Activated T-cell treated with anti-CD3 and anti-CD28 coated beads for 48 hours (primary cell): ENCODE measurements at regions not wholly inside any gene's neighbourhood (a gene's known extent, or its start where the extent isn't known, plus 50 kb on each side); places are given as distances from the start of the nearest gene placed in this dataset.

ENCODE experiments used
- DNase-seq: peaks from one replicate; pipeline ENCODE4 v3.0.0-alpha.2; 2020; ENCODE audit warnings: low read depth

DNA sequence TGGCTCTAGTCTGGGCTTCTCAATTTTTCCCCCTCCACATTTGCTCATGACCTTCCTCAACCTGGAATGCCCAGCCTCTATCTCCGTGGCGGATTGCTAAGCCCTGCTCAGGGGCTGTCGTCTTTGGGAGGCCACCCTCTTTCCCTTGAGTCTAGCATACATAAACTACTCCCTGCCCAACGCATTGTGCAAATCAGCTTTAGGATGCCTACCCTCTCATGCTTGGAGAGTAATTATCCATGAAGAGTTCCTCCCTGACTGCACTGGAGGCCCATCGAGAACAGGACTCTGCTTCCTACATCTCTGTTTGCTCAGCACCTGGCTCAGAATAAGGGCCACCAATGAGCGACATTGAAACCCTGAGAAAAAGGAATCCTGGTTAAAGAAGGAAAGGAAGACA, 53.7 kb upstream of the NPAS2 start:
- DNase-seq, result no peak

GRCh38 chr2:100766806-100767205, 53.1 kb upstream of the NPAS2 start:
- DNase-seq, result no peak

DNA sequence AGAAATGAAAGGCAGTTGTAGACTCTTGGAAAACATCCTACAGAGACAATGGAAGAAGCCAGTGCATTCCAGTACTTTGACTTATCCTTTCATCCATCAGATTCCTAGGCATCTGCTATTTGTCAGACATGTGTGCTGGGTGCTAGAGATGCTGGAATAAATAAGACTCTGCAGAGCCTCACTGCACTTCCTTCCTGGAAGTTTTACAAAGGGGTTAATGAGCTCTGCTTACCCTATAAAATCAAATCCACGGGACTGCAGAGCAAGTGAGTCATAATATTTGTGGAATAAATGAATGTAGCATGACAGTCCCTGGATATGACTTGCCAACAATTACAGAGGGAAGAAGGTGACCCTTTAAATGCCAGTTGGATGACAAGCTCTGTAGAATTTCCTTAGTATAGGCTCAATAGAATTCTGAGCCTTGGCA, 52.7 kb upstream of the NPAS2 start:
- DNase-seq, result no peak

DNA sequence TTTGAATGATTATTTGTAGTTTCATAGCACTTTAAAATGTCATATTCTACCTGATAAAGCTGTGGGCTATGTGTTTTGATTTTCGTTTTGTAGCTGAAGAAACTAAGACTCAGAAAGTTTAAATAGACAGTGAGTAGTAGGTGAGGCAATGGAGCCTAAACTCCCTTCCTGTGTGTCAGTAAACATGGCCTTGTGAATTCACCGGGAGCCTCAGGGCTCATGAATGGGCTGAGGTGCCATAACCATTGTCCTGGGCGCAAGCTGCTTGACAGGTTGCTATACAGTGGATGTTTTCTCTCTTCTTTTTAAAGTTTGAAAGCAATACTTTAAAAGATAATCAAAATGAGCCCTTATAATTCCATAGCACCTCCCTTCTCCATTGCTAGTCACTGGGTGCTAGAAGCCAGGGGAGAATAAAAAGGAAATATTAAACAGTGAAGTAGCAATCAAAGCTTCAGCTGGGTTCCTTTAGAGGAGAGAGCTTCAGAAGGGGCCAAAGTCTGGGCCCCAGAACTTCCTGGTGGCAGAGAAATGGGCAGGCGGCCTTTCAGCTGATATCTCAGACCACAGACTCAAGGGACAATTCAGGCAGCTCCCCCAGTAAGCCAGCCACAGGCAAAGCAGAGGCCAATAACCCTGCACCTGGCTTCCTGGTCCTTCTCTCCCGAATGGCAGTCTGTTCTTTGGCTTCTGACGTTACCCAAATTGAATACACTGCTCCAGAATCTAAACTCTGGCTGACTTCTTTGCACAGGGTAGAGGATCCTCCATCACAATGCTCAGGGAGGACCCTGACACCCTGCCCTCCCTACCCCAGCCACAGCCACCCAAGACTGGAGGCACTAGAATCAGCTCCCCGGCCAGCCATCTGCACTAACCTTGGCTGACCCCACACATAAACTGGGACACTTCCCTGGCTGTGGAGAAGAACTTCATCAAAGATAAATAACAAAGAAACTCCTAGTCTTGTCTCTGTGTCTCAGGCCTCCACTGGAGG, 51.8 kb upstream of the NPAS2 start:
- no peak for DNase-seq
